GM12874 (cell line): ENCODE measurements at regions not wholly inside any gene's neighbourhood (a gene's known extent, or its start where the extent isn't known, plus 50 kb on each side); places are given as distances from the start of the nearest gene placed in this dataset.

ENCODE experiments used
- CTCF ChIP-seq: IDR thresholded peaks from 2 replicates; pipeline ENCODE4 v1.5.1; 2011; ENCODE audit warnings: low read depth, mild to moderate bottlenecking, control low read depth, low read length, moderate library complexity; ENCODE audit not compliant: insufficient read depth

GRCh38 chr14:34380471-34380845 is 81.6 kb downstream of the SPTSSA start:
- no peak for TF ChIP-seq CTCF

GRCh38 chr14:34379816-34380470 is 82.1 kb downstream of the SPTSSA start:
- TF ChIP-seq CTCF: no peak

- TF ChIP-seq CTCF: no peak
Measured at GRCh38 chr14:34376649-34377267, 85.3 kb downstream of the SPTSSA start.

- TF ChIP-seq CTCF: no peak
Measured at GRCh38 chr14:34374998-34375740, 86.9 kb downstream of the SPTSSA start.

- TF ChIP-seq CTCF: no peak
Measured at GRCh38 chr14:34373191-34373590, 88.8 kb downstream of the SPTSSA start.

- no peak for TF ChIP-seq CTCF
Measured at GRCh38 chr14:34372786-34373185, 89.3 kb downstream of the SPTSSA start.

- no peak for TF ChIP-seq CTCF
Measured at GRCh38 chr14:34369648-34370030, 92.4 kb downstream of the SPTSSA start.
